Breast epithelium (tissue), 4 donors: ENCODE measurements at regions not wholly inside any gene's neighbourhood (a gene's known extent, or its start where the extent isn't known, plus 50 kb on each side); places are given as distances from the start of the nearest gene placed in this dataset.
"Not testable (repeated sequence)": the region's sequence is repeated elsewhere in the genome, so short reads cannot be mapped to it uniquely, and the experiment has no call there.

ENCODE experiments used
- DNase-seq, 2 donors: peaks; one replicate each; pipeline ENCODE4 v3.0.0-alpha.2; 2019; ENCODE audit warnings: low spot score in 2 of 2
- H3K27ac ChIP-seq, 2 donors: fragments of 200-600 bp; sonication (generic) in 1 of 2; one replicate each; pipeline ENCODE4 v1.5.1; 2016 to 2019; ENCODE audit warnings: mild to moderate bottlenecking in 1 of 2
- H3K27me3 ChIP-seq, 2 donors: fragments of 200-600 bp; sonication (generic) in 1 of 2; one replicate each; pipeline versions ENCODE4 v1.5.1 to v1.6.0; 2017 to 2019; ENCODE audit warnings: control low read depth in 1 of 2, mild to moderate bottlenecking in 1 of 2
- H3K36me3 ChIP-seq: fragments of 200-600 bp; one replicate; pipeline ENCODE4 v1.5.1; 2019
- H3K4me1 ChIP-seq, 2 donors: fragments of 200-600 bp; sonication (generic); one replicate each; pipeline ENCODE4 v1.5.1; 2016 to 2019; ENCODE audit warnings: control low read depth in 1 of 2
- H3K4me3 ChIP-seq, 3 donors: fragments of 200-600 bp; sonication (generic); 1 replicate in 2 of 3; 2 replicates in 1 of 3; pipeline ENCODE4 v1.5.1; 2016 to 2019; ENCODE audit warnings: mild to moderate bottlenecking in 3 of 3, moderate library complexity in 2 of 3
- H3K9me3 ChIP-seq, 2 donors: fragments of 200-600 bp; sonication (generic) in 1 of 2; one replicate each; pipeline ENCODE4 v1.5.1; 2016 to 2019; ENCODE audit warnings: control low read depth in 1 of 2
- CTCF ChIP-seq, 3 donors: fragments of 450-650 bp; IDR thresholded peaks; one replicate each; pipeline ENCODE4 v1.5.1; 2016 to 2017; ENCODE audit warnings: antibody characterized with exemption in 3 of 3, mild to moderate bottlenecking in 3 of 3, moderate library complexity in 3 of 3
- POLR2A ChIP-seq: fragments of 450-650 bp; IDR thresholded peaks from one replicate; pipeline ENCODE4 v1.6.1; 2016; ENCODE audit warnings: antibody characterized with exemption, mild to moderate bottlenecking, moderate library complexity
- POLR2AphosphoS5 ChIP-seq, 3 donors: sonication (generic); formaldehyde crosslinking; IDR thresholded peaks; one replicate each; pipeline ENCODE4 v1.6.1; 2017; ENCODE audit warnings: antibody characterized with exemption in 3 of 3
- intact Hi-C: fragments of 100-400 bp; cut with DNase I; formaldehyde crosslinking; loops from one replicate; pipeline ENCODE4 v1.15.1; 2023; ENCODE audit warnings: low total_unique reads

- Histone ChIP-seq H3K27ac (no peak overlapping the region), H3K27me3 (no peaks in the 10 kb centered on the region), H3K4me1 (peaks cover 0 to 6% of the 10 kb centered on the region in 2 donors), H3K36me3 (no peaks in the 10 kb centered on the region), H3K9me3 (no peaks in the 10 kb centered on the region), H3K4me3 (no peak overlapping the region)
- no peak for DNase-seq
- intact Hi-C loops = no loop called here
- TF ChIP-seq CTCF (IDR thresholded peaks at IDR 0.05) = no peak
- TF ChIP-seq POLR2A = no peak
- TF ChIP-seq POLR2AphosphoS5 (IDR thresholded peaks at IDR 0.05) = no peak
Measured at GRCh38 chr4:123603165-123603564, 206.6 kb downstream of the SPRY1 start.

GRCh38 chr4:123605797-123606196 is 209.2 kb downstream of the SPRY1 start:
- DNase-seq, H3K4me3 ChIP-seq, H3K27me3 ChIP-seq, H3K9me3 ChIP-seq, H3K4me1 ChIP-seq, H3K27ac ChIP-seq, intact Hi-C loops, H3K36me3 ChIP-seq: not testable (repeated sequence)

- Histone ChIP-seq H3K4me1 (no peaks in the 10 kb centered on the region), H3K27ac (no peak overlapping the region), H3K36me3 (no peaks in the 10 kb centered on the region), H3K27me3 (no peaks in the 10 kb centered on the region), H3K4me3 (no peak overlapping the region), H3K9me3 (no peaks in the 10 kb centered on the region)
- TF ChIP-seq CTCF (IDR thresholded peaks at IDR 0.05) (no peak), POLR2AphosphoS5 (IDR thresholded peaks at IDR 0.05) (no peak), POLR2A (no peak)
- no peak for DNase-seq
- intact Hi-C loops = no loop called here
Measured at GRCh38 chr4:123606336-123606735, 209.7 kb downstream of the SPRY1 start.

GRCh38 chr4:123606946-123607542 is 210.4 kb downstream of the SPRY1 start:
- DNase-seq = no peak
- Histone ChIP-seq H3K4me3 (no peak overlapping the region), H3K9me3 (no peaks in the 10 kb centered on the region), H3K27ac (no peak overlapping the region), H3K36me3 (no peaks in the 10 kb centered on the region), H3K4me1 (no peaks in the 10 kb centered on the region), H3K27me3 (no peaks in the 10 kb centered on the region)
- intact Hi-C loops = no loop called here
- TF ChIP-seq CTCF (IDR thresholded peaks at IDR 0.05) (no peak), POLR2A (no peak), POLR2AphosphoS5 (IDR thresholded peaks at IDR 0.05) (no peak)

GRCh38 chr4:123609829-123610228 is 213.2 kb downstream of the SPRY1 start:
- no peak for DNase-seq
- no peak overlapping the region for H3K4me3 ChIP-seq
- no peaks in the 10 kb centered on the region for H3K4me1 ChIP-seq
- H3K9me3 ChIP-seq = no peaks in the 10 kb centered on the region
- H3K36me3 ChIP-seq = no peaks in the 10 kb centered on the region
- intact Hi-C loops = no loop called here
- no peak overlapping the region for H3K27ac ChIP-seq
- TF ChIP-seq POLR2AphosphoS5 (IDR thresholded peaks at IDR 0.05) (no peak), CTCF (IDR thresholded peaks at IDR 0.05) (no peak), POLR2A (no peak)
- H3K27me3 ChIP-seq = no peaks in the 10 kb centered on the region
